WERI-Rb-1 (cell line): ENCODE measurements at regions not wholly inside any gene's neighbourhood (a gene's known extent, or its start where the extent isn't known, plus 50 kb on each side); places are given as distances from the start of the nearest gene placed in this dataset.

Experiments
- DNase-seq: peaks from one replicate; pipeline ENCODE4 v3.0.0-alpha.2; 2020
- H3K27ac ChIP-seq: fragments of 250-450 bp; sonication (Bioruptor Pico); 2 replicates; pipeline ENCODE4 v1.5.1; 2020; ENCODE audit warnings: mild to moderate bottlenecking, moderate library complexity
- H3K27me3 ChIP-seq: fragments of 250-450 bp; sonication (Bioruptor Pico); 2 replicates; pipeline ENCODE4 v1.5.1; 2021; ENCODE audit warnings: mild to moderate bottlenecking, low read depth, moderate library complexity; ENCODE audit not compliant: insufficient read depth, severe bottlenecking
- H3K36me3 ChIP-seq: fragments of 250-450 bp; sonication (Bioruptor Pico); 2 replicates; pipeline ENCODE4 v1.5.1; 2020; ENCODE audit warnings: mild to moderate bottlenecking, moderate library complexity
- H3K4me3 ChIP-seq: 2 replicates; pipeline ENCODE4 v1.5.1; 2011; ENCODE audit warnings: low read depth, mild to moderate bottlenecking, control low read depth, low read length
- H3K9me3 ChIP-seq: fragments of 250-450 bp; sonication (Bioruptor Pico); 2 replicates; pipeline ENCODE4 v1.5.1; 2021; ENCODE audit warnings: mild to moderate bottlenecking, moderate library complexity; ENCODE audit not compliant: severe bottlenecking
- CTCF ChIP-seq: IDR thresholded peaks from 2 replicates; pipeline ENCODE4 v1.5.1; 2011; ENCODE audit warnings: low read depth, mild to moderate bottlenecking, control low read depth, inconsistent platforms, low read length

- TF ChIP-seq CTCF = no peak
- no peaks in the 10 kb centered on the region for H3K9me3 ChIP-seq
- H3K27me3 ChIP-seq = no peaks in the 10 kb centered on the region
- no peak overlapping the region for H3K4me3 ChIP-seq
- no peak for DNase-seq
- H3K36me3 ChIP-seq = no peaks in the 10 kb centered on the region
- H3K27ac ChIP-seq = no peak overlapping the region
Measured at GRCh38 chr1:224507771-224508523, 73.3 kb upstream of the WDR26 start.

GRCh38 chr1:224509907-224510306, 75.3 kb upstream of the WDR26 start:
- Histone ChIP-seq H3K36me3 (no peaks in the 10 kb centered on the region), H3K27ac (no peak overlapping the region), H3K9me3 (no peaks in the 10 kb centered on the region), H3K27me3 (no peaks in the 10 kb centered on the region), H3K4me3 (no peak overlapping the region)
- no peak for TF ChIP-seq CTCF
- DNase-seq = no peak

- no peaks in the 10 kb centered on the region for H3K9me3 ChIP-seq
- no peak for TF ChIP-seq CTCF
- H3K36me3 ChIP-seq = no peaks in the 10 kb centered on the region
- no peak overlapping the region for H3K4me3 ChIP-seq
- no peak for DNase-seq
- no peaks in the 10 kb centered on the region for H3K27me3 ChIP-seq
- H3K27ac ChIP-seq = no peak overlapping the region
Measured at GRCh38 chr1:224510880-224511645, 76.5 kb upstream of the WDR26 start.

GRCh38 chr1:224512600-224513151, 78.1 kb upstream of the WDR26 start:
- Histone ChIP-seq H3K9me3 (no peaks in the 10 kb centered on the region), H3K36me3 (no peaks in the 10 kb centered on the region), H3K27ac (no peak overlapping the region), H3K27me3 (no peaks in the 10 kb centered on the region), H3K4me3 (no peak overlapping the region)
- no peak for DNase-seq
- TF ChIP-seq CTCF = no peak

- DNase-seq = no peak
- H3K27me3 ChIP-seq = no peaks in the 10 kb centered on the region
- no peak overlapping the region for H3K4me3 ChIP-seq
- H3K36me3 ChIP-seq = no peaks in the 10 kb centered on the region
- no peaks in the 10 kb centered on the region for H3K9me3 ChIP-seq
- TF ChIP-seq CTCF = no peak
- H3K27ac ChIP-seq = no peak overlapping the region
Measured at GRCh38 chr1:224513383-224513782, 78.8 kb upstream of the WDR26 start.
